SK-N-SH (cell line): ENCODE measurements at regions not wholly inside any gene's neighbourhood (a gene's known extent, or its start where the extent isn't known, plus 50 kb on each side); places are given as distances from the start of the nearest gene placed in this dataset.

Experiments
- EP300 ChIP-seq, 2 experiments: IDR thresholded peaks; 2 replicates each; pipeline versions ENCODE4 v1.4.0 to v1.6.1; 2012; ENCODE audit warnings: borderline replicate concordance in 1 of 2, low read depth in 1 of 2, low read length in 1 of 2
- MAX ChIP-seq: IDR thresholded peaks from 2 replicates; pipeline ENCODE4 v1.4.0; 2012; ENCODE audit warnings: low read depth
- POLR2AphosphoS5 ChIP-seq: IDR thresholded peaks from 2 replicates; pipeline ENCODE4 v1.6.1; 2012; ENCODE audit warnings: low read depth, low read length
- TAF1 ChIP-seq: IDR thresholded peaks from 2 replicates; pipeline ENCODE4 v1.6.1; 2012; ENCODE audit warnings: low read depth, mild to moderate bottlenecking, low read length, moderate library complexity, borderline replicate concordance
- TEAD4 ChIP-seq: IDR thresholded peaks from 2 replicates; pipeline ENCODE4 v1.4.0; 2012; ENCODE audit warnings: mild to moderate bottlenecking, borderline replicate concordance; ENCODE audit not compliant: insufficient read depth
- TF ChIP-seq, protein P1 (sequence below): fragments of 200-600 bp; sonication (generic); IDR thresholded peaks from 2 replicates; pipeline ENCODE4 v1.6.1; 2017; ENCODE audit warnings: antibody characterized with exemption, mild to moderate bottlenecking, moderate library complexity

GRCh38 chrX:7252013-7252610 lies 104.2 kb upstream of the PUDP start:
- TF ChIP-seq TEAD4 (no peak), EP300 (IDR thresholded peaks at IDR 0.05; ENCODE audit: borderline replicate concordance in 1 of 2, low read depth in 1 of 2, low read length in 1 of 2) (no peak), POLR2AphosphoS5 (no peak), MAX (no peak), TAF1 (no peak)
- TF ChIP-seq, protein P1, sequence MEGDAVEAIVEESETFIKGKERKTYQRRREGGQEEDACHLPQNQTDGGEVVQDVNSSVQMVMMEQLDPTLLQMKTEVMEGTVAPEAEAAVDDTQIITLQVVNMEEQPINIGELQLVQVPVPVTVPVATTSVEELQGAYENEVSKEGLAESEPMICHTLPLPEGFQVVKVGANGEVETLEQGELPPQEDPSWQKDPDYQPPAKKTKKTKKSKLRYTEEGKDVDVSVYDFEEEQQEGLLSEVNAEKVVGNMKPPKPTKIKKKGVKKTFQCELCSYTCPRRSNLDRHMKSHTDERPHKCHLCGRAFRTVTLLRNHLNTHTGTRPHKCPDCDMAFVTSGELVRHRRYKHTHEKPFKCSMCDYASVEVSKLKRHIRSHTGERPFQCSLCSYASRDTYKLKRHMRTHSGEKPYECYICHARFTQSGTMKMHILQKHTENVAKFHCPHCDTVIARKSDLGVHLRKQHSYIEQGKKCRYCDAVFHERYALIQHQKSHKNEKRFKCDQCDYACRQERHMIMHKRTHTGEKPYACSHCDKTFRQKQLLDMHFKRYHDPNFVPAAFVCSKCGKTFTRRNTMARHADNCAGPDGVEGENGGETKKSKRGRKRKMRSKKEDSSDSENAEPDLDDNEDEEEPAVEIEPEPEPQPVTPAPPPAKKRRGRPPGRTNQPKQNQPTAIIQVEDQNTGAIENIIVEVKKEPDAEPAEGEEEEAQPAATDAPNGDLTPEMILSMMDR = no peak
